ENCODE measurements at regions not wholly inside any gene's neighbourhood (a gene's known extent, or its start where the extent isn't known, plus 50 kb on each side); places are given as distances from the start of the nearest gene placed in this dataset.

GRCh38 chr12:106001837-106002218 lies 136.9 kb downstream of the NUAK1 start:
- Histone ChIP-seq H3K9me3 (ENCODE audit: control insufficient read depth in 2 of 3, insufficient read depth in 1 of 3, low read length in 3 of 3) (no peaks in the 10 kb centered on the region), H3K27me3 (ENCODE audit: control insufficient read depth, insufficient read depth, low read length) (no peaks in the 10 kb centered on the region), H3K4me3 (ENCODE audit: low read length in 3 of 3) (no peak overlapping the region), H3K27ac (ENCODE audit: low read depth in 2 of 2, low read length in 2 of 2) (no peak overlapping the region), H3K9ac (ENCODE audit: low read length in 3 of 3) (no peak overlapping the region), H3K36me3 (ENCODE audit: control insufficient read depth in 2 of 3, insufficient read depth in 3 of 3, low read length in 3 of 3) (no peaks in the 10 kb centered on the region), H3K4me1 (ENCODE audit: control insufficient read depth in 2 of 3, insufficient read depth in 2 of 3, low read depth in 1 of 3, low read length in 3 of 3) (no peaks in the 10 kb centered on the region)
- DNase-seq (no peak), FAIRE-seq (no peak)
- intact Hi-C loops (cut with DNase I), result no loop called here
- TF ChIP-seq, protein P1, sequence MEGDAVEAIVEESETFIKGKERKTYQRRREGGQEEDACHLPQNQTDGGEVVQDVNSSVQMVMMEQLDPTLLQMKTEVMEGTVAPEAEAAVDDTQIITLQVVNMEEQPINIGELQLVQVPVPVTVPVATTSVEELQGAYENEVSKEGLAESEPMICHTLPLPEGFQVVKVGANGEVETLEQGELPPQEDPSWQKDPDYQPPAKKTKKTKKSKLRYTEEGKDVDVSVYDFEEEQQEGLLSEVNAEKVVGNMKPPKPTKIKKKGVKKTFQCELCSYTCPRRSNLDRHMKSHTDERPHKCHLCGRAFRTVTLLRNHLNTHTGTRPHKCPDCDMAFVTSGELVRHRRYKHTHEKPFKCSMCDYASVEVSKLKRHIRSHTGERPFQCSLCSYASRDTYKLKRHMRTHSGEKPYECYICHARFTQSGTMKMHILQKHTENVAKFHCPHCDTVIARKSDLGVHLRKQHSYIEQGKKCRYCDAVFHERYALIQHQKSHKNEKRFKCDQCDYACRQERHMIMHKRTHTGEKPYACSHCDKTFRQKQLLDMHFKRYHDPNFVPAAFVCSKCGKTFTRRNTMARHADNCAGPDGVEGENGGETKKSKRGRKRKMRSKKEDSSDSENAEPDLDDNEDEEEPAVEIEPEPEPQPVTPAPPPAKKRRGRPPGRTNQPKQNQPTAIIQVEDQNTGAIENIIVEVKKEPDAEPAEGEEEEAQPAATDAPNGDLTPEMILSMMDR (IDR thresholded peaks at IDR 0.05; ENCODE audit: borderline replicate concordance, extremely low read depth, insufficient read depth), result no peak

DNA sequence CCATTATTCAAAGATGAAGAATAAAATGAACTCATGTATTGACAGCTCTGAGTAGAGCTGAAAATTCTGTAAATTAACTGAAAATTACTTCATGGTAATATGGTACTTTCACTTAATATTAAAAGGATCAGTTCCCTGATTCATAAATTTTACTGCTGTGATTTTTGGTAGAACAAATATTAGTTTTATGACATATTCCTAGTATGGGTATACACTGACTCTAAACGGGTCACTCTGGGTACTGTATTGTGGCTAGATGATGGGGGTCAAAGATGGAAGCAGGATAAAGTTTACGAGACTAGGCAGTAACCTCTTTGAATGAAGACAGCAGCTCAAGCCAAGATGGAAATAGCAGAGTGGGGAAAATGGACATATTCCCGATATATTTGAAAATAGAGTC lies 135.5 kb downstream of the NUAK1 start:
- DNase-seq (no peak), FAIRE-seq (no peak)
- intact Hi-C loops (cut with DNase I), result no loop called here
- H3K9me3 ChIP-seq (ENCODE audit: control insufficient read depth in 2 of 3, insufficient read depth in 1 of 3, low read length in 3 of 3), result no peaks in the 10 kb centered on the region
- no peaks in the 10 kb centered on the region for H3K4me1 ChIP-seq (ENCODE audit: control insufficient read depth in 2 of 3, insufficient read depth in 2 of 3, low read depth in 1 of 3, low read length in 3 of 3)
- no peak overlapping the region for H3K9ac ChIP-seq (ENCODE audit: low read length in 3 of 3)
- TF ChIP-seq, protein P1 (IDR thresholded peaks at IDR 0.05; ENCODE audit: borderline replicate concordance, extremely low read depth, insufficient read depth), result no peak
- no peaks in the 10 kb centered on the region for H3K27me3 ChIP-seq (ENCODE audit: control insufficient read depth, insufficient read depth, low read length)
- H3K27ac ChIP-seq (ENCODE audit: low read depth in 2 of 2, low read length in 2 of 2), result no peak overlapping the region
- H3K36me3 ChIP-seq (ENCODE audit: control insufficient read depth in 2 of 3, insufficient read depth in 3 of 3, low read length in 3 of 3), result no peaks in the 10 kb centered on the region
- no peak overlapping the region for H3K4me3 ChIP-seq (ENCODE audit: low read length in 3 of 3)

DNA sequence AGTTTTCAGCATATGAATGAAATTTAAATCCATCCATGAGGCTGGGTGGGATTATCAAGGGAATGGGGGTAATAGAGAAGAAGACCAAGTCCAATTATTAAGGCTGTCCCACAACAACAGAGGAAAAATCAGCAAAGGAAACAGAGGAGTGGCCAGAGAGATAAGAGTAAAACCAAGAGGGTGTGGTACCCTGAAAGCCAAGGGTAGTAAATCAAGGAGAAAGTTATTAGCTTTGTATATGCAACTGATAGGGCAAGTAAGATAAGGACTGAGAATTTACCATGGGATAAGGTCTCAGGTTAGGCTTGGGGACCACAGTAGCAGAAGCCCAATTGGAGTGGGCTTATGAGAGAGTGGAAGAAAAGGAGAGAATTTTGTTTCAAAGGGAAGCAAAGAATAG lies 134.5 kb downstream of the NUAK1 start:
- no peaks in the 10 kb centered on the region for H3K27me3 ChIP-seq (ENCODE audit: control insufficient read depth, insufficient read depth, low read length)
- H3K9me3 ChIP-seq (ENCODE audit: control insufficient read depth in 2 of 3, insufficient read depth in 1 of 3, low read length in 3 of 3), result no peaks in the 10 kb centered on the region
- FAIRE-seq, result no peak
- no peak for DNase-seq
- TF ChIP-seq, protein P1 (IDR thresholded peaks at IDR 0.05; ENCODE audit: borderline replicate concordance, extremely low read depth, insufficient read depth), result no peak
- intact Hi-C loops (cut with DNase I), result no loop called here
- H3K4me1 ChIP-seq (ENCODE audit: control insufficient read depth in 2 of 3, insufficient read depth in 2 of 3, low read depth in 1 of 3, low read length in 3 of 3), result no peaks in the 10 kb centered on the region
- no peak overlapping the region for H3K9ac ChIP-seq (ENCODE audit: low read length in 3 of 3)
- H3K4me3 ChIP-seq (ENCODE audit: low read length in 3 of 3), result no peak overlapping the region
- no peak overlapping the region for H3K27ac ChIP-seq (ENCODE audit: low read depth in 2 of 2, low read length in 2 of 2)
- no peaks in the 10 kb centered on the region for H3K36me3 ChIP-seq (ENCODE audit: control insufficient read depth in 2 of 3, insufficient read depth in 3 of 3, low read length in 3 of 3)

DNA sequence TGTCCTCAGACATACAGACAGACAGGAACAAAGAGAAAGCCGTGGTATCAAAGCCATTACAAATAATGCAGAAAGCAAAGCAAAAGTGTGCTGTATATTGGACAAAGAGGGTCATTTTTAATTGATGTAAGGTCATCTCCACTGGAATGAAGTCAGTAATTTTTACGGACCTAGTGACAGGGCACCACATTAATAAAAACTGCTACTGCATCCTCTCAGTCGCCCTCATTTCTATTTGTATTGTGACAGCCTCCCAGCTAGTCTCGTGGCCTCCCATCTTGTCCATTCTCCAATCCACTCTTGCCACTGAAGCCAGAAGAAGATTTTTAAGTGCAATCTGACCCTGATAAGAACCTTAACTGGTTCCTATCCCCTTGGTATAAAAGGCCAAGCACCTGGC lies 132.4 kb downstream of the NUAK1 start:
- H3K4me1 ChIP-seq (ENCODE audit: control insufficient read depth in 2 of 3, insufficient read depth in 2 of 3, low read depth in 1 of 3, low read length in 3 of 3), result no peaks in the 10 kb centered on the region
- TF ChIP-seq, protein P1 (IDR thresholded peaks at IDR 0.05; ENCODE audit: borderline replicate concordance, extremely low read depth, insufficient read depth), result no peak
- H3K4me3 ChIP-seq (ENCODE audit: low read length in 3 of 3), result no peak overlapping the region
- H3K27me3 ChIP-seq (ENCODE audit: control insufficient read depth, insufficient read depth, low read length), result no peaks in the 10 kb centered on the region
- FAIRE-seq, result no peak
- H3K27ac ChIP-seq (ENCODE audit: low read depth in 2 of 2, low read length in 2 of 2), result no peak overlapping the region
- H3K36me3 ChIP-seq (ENCODE audit: control insufficient read depth in 2 of 3, insufficient read depth in 3 of 3, low read length in 3 of 3), result no peaks in the 10 kb centered on the region
- H3K9me3 ChIP-seq (ENCODE audit: control insufficient read depth in 2 of 3, insufficient read depth in 1 of 3, low read length in 3 of 3), result no peaks in the 10 kb centered on the region
- H3K9ac ChIP-seq (ENCODE audit: low read length in 3 of 3), result no peak overlapping the region
- intact Hi-C loops (cut with DNase I), result no loop called here
- DNase-seq, result no peak

Measured in kidney (tissue), 13 donors.